ENCODE measurements at regions not wholly inside any gene's neighbourhood (a gene's known extent, or its start where the extent isn't known, plus 50 kb on each side); places are given as distances from the start of the nearest gene placed in this dataset.

DNA sequence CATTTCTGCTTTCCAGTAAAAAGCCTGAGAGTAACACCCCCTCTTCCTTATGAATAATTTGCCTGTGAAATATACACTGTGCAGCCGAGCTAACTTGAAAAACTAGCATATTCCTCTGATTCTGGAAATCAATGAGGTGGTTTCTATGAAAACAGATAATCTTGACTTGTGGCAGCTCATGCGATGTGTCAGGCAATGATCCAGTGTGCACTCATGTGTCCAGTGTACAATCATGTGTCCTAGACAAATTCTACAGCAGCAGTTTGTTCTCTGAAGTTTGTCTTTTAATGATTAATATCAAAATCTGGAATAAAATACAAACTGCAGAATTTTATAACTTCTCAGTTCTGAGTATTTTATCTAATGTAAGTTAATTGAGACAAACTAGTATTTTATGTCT lies 2213.9 kb upstream of the PCDH20 start:
- TF ChIP-seq POLR2A (IDR thresholded peaks at IDR 0.05): no peak
- TF ChIP-seq, protein P1, sequence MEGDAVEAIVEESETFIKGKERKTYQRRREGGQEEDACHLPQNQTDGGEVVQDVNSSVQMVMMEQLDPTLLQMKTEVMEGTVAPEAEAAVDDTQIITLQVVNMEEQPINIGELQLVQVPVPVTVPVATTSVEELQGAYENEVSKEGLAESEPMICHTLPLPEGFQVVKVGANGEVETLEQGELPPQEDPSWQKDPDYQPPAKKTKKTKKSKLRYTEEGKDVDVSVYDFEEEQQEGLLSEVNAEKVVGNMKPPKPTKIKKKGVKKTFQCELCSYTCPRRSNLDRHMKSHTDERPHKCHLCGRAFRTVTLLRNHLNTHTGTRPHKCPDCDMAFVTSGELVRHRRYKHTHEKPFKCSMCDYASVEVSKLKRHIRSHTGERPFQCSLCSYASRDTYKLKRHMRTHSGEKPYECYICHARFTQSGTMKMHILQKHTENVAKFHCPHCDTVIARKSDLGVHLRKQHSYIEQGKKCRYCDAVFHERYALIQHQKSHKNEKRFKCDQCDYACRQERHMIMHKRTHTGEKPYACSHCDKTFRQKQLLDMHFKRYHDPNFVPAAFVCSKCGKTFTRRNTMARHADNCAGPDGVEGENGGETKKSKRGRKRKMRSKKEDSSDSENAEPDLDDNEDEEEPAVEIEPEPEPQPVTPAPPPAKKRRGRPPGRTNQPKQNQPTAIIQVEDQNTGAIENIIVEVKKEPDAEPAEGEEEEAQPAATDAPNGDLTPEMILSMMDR (IDR thresholded peaks at IDR 0.05): no peak
